GM19372 (cell line): ENCODE measurements at regions not wholly inside any gene's neighbourhood (a gene's known extent, or its start where the extent isn't known, plus 50 kb on each side); places are given as distances from the start of the nearest gene placed in this dataset.

Source experiments
- ATAC-seq: cut with Tn5 transposase; IDR thresholded peaks from one replicate; pipeline ENCODE4 v1.9.1; 2021; ENCODE audit warnings: mild to moderate bottlenecking, low read depth, moderate library complexity; ENCODE audit not compliant: unreplicated experiment

DNA sequence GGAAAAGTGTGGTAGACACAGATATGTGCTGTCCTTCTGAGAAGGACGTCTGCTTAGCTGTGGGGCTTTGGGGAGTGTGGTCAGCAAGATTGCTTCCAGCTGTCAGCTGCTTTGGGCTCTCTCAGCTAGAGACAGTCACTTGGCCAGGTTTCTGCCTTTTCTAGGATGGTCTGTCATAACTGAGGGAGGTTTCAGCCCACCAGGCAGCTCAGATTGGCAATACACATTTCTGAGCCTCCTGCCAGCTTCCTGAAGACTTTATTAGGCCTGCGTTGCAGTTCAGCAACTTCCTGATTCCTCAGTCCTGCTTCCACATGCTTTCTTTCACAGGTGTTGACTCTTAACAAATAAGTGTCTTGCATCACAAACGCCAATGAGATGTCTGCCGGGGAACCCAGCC lies 286.5 kb downstream of the SQOR start:
- no peak for ATAC-seq

DNA sequence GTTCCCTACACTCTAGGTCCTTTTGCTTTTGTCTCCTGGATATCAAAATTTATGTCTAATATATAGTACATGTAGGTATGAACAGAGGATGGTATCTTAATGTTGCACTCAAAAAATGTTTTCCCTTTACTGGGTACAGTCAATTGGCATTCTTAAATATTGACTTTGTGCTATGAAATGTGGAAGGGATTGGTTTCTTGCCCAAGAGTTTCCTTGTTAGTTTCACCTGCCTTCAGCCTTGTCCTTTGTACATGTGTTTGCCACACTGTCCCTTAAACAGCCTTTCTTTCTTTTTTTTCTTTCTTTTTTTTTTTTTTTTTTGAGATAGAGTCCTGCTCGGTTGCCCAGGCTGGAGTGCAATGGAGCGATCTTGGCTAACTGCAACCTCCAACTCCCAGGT lies 287.1 kb downstream of the SQOR start:
- ATAC-seq, result no peak

DNA sequence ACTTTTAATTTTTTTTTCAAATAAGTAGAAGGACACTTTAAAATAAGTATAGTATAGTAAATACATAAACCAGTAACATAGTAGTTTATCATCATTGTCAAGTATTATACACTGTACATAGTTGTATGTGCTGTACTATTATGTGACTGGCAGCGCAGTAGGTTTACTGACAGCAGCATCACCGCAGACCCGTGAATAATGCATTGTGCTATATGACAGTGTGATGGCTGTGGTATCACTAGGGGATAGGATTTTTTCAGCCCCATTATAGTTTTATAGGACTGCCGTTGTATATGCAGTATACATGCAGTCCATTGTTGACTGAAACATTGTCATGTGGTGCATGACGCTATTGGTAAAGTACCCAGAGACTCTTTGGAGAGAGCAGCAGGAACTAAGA lies 306.5 kb downstream of the SQOR start:
- ATAC-seq, result no peak

DNA sequence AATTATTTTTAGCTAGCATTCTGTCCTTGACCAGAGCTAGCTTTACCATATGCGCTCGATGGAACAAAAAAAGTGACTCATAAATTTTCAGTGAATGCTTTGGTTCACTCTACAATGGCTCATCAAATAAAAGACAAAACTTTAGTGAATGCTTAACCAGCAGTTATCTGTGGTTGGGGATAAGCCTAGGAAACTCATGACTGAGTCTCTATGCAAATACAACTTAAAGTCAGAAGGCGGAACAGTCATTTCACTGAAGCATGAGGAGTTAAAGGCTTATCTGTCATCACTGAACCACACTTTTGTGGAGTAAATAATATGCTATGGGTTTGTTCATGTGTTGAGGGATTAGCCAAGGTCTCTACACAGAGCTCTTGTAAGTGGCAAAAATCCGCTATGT lies 308.4 kb downstream of the SQOR start:
- ATAC-seq, result no peak

DNA sequence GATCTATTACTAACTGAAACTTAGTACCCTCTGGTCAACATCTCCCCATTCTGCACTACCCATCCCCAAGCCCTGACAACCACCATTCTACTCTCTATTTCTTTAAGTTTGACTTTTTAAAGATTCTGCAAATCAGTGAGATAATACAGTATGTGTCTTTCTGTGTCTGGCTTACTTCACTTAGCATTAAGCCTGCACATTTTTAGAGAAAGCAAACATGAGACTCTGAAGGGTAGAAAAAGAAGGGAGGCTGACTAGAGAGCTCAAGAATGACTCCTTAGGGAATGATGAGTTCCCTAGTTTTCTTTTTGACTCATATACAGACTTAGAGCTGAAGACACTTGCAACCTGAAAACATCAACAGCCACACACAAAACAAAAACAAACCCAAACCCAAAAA lies 311.3 kb downstream of the SQOR start:
- no peak for ATAC-seq

DNA sequence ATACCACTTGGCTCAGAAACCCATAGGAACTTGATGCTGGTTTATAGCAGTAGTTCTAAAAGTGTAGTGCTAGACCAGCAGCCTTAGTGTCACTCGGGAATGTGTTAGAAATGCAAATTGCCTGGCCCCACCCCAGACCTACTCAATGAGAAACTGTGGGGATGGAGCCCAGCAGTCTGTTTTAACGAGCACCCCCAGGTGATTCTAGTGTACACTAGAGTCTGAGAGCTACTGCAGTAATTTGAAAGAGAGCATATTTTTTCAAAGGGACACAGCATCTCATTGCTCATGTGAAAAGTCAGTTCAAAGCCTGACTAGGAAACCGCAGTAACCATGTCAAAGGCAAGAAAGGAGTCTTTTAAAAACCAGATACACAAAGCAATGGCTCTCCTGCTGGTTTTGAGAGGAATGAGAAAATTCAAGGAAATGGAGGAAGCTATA lies 313.4 kb downstream of the SQOR start:
- ATAC-seq, result no peak

DNA sequence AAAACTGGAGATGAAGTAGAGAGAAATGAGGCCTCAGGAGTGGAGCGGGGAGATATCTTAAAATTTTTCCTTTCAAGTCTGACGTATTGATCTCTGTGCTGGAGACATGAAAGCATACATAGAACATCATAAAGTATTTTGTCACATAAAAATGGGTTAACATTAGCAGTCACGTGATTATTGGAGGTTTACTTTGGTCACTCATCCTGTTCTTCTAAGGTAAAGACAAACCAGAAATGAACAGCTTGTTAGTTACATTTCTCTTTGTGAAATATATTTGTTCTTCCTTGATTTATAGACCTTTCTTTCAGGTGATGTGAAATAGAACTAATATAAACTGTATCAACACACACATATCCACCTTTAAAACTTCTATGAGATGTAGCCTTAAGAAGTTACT lies 324.1 kb downstream of the SQOR start:
- no peak for ATAC-seq

DNA sequence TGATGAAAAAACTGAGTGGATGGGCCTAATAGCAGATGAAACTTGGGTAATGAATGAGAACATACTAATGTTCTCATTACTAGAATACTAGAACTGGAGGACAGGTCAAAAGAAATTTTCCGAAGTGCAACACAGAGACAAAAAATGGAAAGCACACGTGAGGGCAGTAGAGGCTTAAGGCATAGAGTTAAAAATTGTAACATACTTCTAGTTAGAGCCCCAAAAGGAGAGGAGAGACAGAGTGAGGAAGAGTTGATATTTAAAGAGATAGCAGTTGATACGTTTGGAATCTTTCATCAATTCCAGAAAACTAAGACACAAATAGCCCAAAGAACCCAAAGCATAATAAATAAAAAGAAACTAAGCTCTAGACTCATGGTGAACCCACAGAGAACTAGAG lies 327.9 kb downstream of the SQOR start:
- no peak for ATAC-seq

DNA sequence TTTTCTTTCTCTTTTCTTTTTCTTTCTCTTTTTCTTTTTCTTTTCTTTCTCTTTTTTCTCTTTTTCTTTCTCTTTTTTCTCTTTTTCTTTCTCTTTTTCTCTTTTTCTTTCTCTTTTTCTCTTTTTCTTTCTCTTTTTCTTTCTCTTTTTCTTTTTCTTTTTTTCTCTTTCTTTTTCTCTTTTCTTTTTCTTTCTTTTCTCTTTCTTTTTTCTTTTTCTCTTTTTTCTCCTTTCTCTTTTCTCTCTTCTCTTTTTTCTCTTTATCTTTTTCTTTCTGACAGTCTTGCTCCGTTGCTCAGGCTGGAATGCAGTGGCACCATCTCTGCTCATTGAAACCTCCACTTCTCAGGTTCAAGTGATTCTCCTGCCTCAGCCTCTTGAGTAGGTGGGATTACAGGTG lies 335.7 kb downstream of the SQOR start:
- no peak for ATAC-seq

DNA sequence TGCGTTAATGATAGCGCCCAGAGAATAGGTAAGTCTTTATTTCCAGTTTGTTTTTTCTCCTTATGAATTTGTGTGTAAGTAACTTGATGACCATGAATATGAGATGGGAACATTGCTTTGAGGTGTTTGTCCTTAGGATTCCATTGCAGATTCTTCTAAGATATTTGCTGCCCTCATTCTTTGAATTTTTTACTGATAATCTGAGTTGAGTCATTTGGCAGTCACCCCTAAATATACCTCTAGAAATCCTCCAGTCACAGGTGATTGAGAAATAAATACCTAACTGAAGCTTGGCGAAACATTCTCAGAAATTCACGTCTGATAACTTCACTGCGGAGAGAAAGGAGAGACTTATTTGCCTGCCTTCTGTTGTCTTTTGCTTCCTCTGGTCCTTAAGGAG lies 345.5 kb downstream of the SQOR start:
- ATAC-seq, result no peak

DNA sequence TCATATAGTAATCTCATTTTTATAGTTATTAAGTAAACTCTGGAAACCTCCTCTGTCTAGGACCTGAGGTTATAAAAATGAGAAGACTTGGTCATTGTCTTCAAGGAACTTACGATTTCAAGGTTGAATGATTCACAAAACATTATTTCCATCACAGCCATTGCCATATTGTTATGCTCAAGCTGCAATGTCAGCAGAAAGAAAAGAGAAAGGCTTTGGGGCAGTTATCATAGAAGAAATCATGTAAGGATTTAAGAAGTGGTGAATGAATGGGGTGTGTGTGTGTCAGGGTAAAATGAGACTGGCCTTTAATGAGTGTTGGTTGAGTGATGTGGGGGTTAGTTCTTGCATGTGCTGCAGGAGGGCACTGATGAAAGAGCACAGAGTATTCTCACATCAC lies 346.8 kb downstream of the SQOR start:
- no peak for ATAC-seq

DNA sequence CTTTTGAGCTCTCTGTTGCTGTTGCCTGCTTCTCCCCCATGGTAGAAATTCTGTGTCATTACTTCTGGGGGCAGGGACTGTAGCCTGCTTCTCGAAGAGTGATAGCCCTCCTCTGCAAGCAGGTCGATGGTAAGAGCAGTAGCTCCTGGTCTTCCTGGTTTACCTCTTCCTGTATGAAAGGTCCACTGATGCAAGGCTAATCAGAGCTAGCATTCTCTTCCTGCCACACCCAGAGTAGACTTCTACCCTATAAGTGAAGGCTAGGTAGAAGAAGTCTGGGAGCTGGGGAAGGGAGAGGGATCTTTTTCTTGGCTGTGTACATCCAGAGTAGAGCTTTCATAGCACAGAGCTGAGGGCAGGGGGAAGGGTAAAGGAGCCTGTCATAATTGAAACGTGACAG lies 357.0 kb downstream of the SQOR start:
- ATAC-seq, result no peak

DNA sequence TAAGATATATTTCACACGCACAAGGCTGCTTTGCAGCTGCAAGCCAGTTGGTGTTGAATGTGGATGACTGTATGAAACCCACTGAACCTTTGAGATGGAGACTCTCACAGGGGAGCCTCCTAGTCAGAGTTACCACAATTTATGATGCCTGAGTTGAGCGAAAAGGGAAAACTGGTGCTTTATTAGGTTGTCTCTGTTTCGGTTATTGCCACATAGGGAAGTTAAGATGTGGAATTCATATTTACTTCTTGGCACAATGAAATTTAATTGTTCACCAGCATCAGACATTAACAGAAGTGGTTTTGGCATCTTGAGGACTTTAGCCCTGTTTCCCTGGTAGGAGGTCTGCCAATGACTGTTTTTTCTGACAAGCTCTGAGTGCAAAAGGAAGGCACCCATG lies 358.2 kb downstream of the SQOR start:
- no peak for ATAC-seq

DNA sequence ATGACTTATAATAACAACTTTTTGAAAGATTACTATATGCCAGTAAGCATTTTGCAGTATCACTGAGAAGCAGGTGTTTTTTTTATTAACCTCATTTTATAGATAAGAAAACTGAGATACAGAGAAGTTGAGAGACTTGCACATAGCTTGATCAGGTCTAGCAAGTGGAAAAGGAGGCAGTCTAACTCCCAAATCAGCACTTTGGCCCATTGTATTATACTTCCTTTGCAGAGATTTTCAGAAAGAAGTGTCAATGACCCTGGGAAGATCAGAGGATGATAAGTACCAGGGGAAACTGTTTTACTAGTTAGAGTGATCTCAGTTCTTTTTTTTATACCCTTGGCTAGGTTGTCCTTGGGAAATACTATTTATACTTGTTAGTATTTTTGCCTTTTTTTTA lies 358.7 kb downstream of the SQOR start:
- ATAC-seq, result no peak

DNA sequence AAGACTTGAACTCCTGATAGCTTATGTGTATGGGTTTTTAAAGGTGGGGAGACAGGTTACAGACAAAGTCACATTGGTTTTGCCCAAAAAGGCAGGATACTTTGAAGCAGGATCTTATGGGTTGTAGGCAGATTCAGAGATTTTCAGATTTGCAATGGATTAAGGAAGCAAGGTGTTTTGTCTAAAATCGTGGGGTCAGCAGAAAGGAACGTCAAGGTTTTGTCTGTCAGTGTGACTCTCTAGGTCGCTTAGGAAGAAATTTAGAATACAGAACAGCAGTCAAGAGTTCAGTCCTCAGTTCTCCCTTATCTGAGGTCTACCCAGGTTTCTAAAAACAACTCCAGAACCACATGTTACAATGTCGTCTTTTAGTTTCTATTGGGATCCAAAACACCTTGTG lies 361.0 kb downstream of the SQOR start:
- ATAC-seq, result no peak

DNA sequence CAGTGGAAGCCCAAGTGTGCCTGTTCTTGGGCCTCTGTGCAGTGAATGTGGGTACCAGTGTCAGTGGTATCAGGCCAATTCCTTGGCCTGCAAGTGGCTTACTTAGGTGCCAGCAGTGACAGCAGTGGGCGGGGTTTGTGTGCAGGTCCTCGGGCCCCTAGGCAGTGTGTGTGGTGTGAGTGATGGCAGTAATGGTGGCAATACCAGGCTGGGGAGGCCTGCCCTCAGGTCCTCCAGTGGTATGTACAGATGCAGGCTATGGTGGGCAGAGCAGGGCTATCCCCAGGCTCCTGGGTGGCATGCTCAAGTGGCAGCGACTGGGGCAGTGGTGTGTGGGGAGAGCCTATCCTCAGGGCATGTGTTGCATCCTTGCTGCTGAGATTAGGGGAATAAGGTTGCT lies 379.7 kb downstream of the SQOR start:
- no peak for ATAC-seq

DNA sequence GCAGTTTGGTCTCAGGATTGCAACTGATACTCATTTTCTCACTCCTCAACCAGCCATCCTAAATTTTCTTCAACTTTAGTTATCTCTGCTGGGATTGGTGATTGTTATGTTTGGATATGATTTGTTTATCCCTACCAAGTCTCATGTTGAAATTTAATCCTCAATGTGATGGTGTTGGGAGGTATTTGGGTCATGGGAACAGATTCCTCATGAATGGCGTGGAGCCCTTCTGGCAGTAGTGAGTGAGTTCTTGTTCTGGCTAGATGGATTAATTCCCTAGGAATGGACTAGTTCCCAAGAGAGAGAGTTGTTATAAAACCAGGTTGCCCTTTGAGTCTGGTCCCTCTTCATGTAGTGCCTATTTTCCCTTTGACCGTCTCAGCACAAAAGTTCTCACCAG lies 399.9 kb downstream of the SQOR start:
- ATAC-seq, result no peak

DNA sequence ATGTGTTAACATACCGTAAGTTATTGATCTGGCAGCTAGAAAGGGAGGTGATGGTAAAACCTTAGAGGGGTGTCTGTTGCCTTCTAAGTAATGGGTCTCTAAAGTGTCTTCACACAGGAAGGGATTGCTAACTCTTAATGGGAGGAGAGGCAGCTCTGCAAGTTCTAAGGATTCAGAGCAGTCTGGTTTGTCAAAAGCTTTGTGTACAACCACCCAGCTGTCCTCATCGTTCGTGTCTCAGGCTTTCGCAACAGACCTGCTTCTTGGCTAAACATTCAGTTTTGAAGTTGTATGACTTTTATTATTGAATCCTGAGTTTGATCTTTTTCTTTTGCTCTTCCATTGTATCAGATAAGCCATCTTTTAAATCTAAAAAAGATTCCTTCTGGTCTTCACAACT lies 404.9 kb downstream of the SQOR start:
- no peak for ATAC-seq

DNA sequence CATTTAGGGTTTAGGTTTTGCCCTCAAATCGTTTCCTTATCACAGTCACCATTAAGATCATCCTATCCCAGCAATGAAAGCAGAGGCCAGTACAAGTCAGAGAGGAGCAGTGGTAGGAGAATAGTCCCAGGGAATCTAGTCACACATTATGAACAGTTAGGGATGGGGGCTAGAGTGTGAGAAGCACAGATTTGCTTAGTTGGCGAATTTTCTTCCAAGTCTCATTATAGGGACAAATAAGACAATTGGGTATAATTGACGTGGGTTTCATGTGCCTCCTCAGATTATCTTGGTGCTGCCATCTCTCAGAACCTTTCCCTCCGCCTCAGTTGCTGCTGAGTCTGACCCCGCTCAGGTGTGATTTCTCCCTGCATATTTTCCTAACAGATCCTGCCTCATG lies 407.1 kb downstream of the SQOR start:
- no peak for ATAC-seq

DNA sequence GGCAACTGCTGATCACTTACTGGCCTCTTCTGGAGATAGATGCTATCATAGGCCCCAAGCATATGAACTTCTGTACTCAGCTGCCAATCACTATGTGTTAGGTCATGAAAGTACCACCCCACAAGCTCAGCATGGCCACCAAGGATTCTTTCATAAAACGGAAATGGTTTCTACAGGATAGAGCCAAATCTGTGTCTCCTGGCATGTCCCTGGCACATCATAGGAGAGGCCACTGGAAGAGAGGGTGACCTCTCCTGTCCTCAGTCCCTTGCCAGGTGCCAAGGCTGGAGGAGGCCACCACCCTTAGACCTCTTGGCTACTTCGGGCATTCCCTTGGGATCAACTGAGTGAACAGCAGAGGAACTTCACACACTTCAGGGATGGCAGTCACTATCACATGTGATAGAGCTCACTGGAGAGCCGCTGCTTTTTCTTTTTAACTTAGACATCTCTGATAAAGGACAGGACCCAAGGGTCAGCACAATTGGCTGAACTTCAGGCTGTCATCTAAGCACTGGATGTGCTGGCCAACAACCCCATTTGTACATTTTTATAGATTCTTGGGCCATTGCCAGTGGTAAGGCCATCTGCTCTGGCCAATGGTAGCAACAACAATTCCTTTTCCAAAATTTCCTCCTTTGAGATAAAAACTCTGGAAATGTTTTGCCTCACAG lies 425.2 kb downstream of the SQOR start:
- ATAC-seq, result no peak

DNA sequence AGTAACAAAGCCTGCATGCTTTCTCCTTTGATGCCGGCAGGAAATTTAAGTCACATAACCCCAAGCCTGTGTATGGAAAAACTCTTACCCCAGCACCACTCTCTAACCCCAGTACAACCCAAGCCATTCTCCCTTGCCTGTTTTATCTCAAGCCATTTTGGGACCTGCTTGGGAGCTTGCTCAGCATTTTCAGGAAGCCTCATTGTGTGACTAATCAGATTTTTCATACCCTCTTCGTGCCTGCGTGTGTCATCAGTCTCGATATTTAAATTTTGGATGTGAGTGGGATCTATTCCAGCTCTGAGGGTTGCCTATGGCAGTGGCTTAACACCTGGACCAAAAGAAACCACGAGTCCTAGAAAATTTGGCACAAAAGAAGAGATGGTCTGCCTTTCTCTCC lies 426.2 kb downstream of the SQOR start:
- no peak for ATAC-seq

DNA sequence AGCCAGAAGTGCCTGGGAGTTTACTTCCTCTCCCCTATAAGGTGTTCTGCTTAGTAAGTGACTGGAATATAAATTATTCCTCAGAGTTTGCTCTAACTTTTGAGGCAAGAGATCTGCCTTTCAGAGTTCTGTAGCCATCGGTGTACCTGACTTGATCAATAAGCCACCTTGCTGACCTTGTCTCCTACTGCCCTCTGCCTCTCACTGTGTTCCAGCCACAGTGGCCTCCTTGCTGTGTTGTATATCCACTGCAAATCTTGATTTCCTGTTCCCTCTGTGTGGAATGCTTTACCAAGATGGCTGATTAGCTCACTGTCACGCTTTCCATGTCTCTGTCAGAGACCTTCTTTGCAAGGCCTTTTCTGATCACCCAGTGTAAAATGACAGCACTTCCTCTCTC lies 442.4 kb downstream of the SQOR start:
- no peak for ATAC-seq

DNA sequence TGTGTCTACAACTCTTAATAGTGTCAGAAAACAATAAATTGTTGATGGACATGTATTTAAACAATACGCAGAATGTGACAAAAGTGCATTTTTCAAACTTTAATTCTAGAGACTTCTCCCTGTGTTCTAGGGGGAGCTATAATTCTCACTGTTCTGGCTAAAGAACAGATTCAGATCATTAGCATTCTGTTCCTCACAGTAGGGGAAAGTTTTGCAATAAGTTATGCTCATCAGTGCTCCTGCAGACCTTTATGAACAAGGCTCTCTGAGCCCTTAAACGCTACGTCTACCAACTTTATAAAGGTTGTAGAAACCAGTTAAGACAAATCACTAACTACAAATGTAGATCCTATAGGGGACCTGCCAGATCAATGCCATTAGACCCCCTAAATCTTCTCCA lies 444.2 kb downstream of the SQOR start:
- no peak for ATAC-seq
